Mesothelial cell of epicardium (in vitro differentiated cells): ENCODE measurements at regions not wholly inside any gene's neighbourhood (a gene's known extent, or its start where the extent isn't known, plus 50 kb on each side); places are given as distances from the start of the nearest gene placed in this dataset.

Experiments used
- DNase-seq, 2 experiments: peaks; one replicate each; pipeline ENCODE4 v3.0.0; 2021; ENCODE audit warnings: low spot score in 2 of 2; ENCODE audit not compliant: unreplicated experiment in 2 of 2
- H3K27ac Mint-ChIP-seq: 2 replicates; pipeline ENCODE4 v1.8.0; 2021; ENCODE audit warnings: mixed read lengths
- H3K27me3 Mint-ChIP-seq: 2 replicates; pipeline ENCODE4 v1.8.0; 2021; ENCODE audit warnings: low read depth, mixed read lengths
- H3K36me3 Mint-ChIP-seq: 2 replicates; pipeline ENCODE4 v1.8.0; 2021; ENCODE audit warnings: mixed read lengths
- H3K4me1 Mint-ChIP-seq: 2 replicates; pipeline ENCODE4 v1.8.0; 2021; ENCODE audit warnings: mixed read lengths
- H3K4me3 Mint-ChIP-seq: 2 replicates; pipeline ENCODE4 v1.8.0; 2021; ENCODE audit warnings: mild to moderate bottlenecking, moderate library complexity, mixed read lengths
- H3K9me3 Mint-ChIP-seq: 2 replicates; pipeline ENCODE4 v1.8.0; 2021; ENCODE audit warnings: mixed read lengths
- CTCF ChIP-seq: fragments of 200-600 bp; sonication (generic); IDR thresholded peaks from one replicate; pipeline ENCODE4 v1.5.0; 2021; ENCODE audit warnings: antibody characterized with exemption; ENCODE audit not compliant: unreplicated experiment

- no peak for TF ChIP-seq CTCF
- H3K36me3 Mint-ChIP-seq, result no peaks in the 10 kb centered on the region
- no peak overlapping the region for H3K27ac Mint-ChIP-seq
- no peak overlapping the region for H3K4me3 Mint-ChIP-seq
- no peaks in the 10 kb centered on the region for H3K27me3 Mint-ChIP-seq
- peaks cover 35% of the 10 kb centered on the region for H3K4me1 Mint-ChIP-seq
- DNase-seq, result no peak
- H3K9me3 Mint-ChIP-seq, result no peaks in the 10 kb centered on the region
Measured at GRCh38 chr2:236827997-236828396, 257.7 kb upstream of the COPS8 start.

- H3K36me3 Mint-ChIP-seq, result no peaks in the 10 kb centered on the region
- H3K27ac Mint-ChIP-seq, result no peak overlapping the region
- no peaks in the 10 kb centered on the region for H3K27me3 Mint-ChIP-seq
- peaks cover 27% of the 10 kb centered on the region for H3K4me1 Mint-ChIP-seq
- no peak for TF ChIP-seq CTCF
- no peak for DNase-seq
- no peak overlapping the region for H3K4me3 Mint-ChIP-seq
- no peaks in the 10 kb centered on the region for H3K9me3 Mint-ChIP-seq
Measured at GRCh38 chr2:236828820-236829219, 256.9 kb upstream of the COPS8 start.

- DNase-seq, result no peak
- peaks cover 11% of the 10 kb centered on the region for H3K4me1 Mint-ChIP-seq
- H3K27me3 Mint-ChIP-seq, result no peaks in the 10 kb centered on the region
- no peaks in the 10 kb centered on the region for H3K36me3 Mint-ChIP-seq
- no peak overlapping the region for H3K4me3 Mint-ChIP-seq
- no peak for TF ChIP-seq CTCF
- no peak overlapping the region for H3K27ac Mint-ChIP-seq
- peaks cover 6% of the 10 kb centered on the region for H3K9me3 Mint-ChIP-seq
Measured at GRCh38 chr2:236830926-236831325, 254.8 kb upstream of the COPS8 start.

- H3K4me3 Mint-ChIP-seq, result no peak overlapping the region
- H3K4me1 Mint-ChIP-seq, result peaks cover 6% of the 10 kb centered on the region
- no peak for TF ChIP-seq CTCF
- H3K27ac Mint-ChIP-seq, result no peak overlapping the region
- H3K9me3 Mint-ChIP-seq, result peaks cover 12% of the 10 kb centered on the region
- H3K27me3 Mint-ChIP-seq, result no peaks in the 10 kb centered on the region
- H3K36me3 Mint-ChIP-seq, result no peaks in the 10 kb centered on the region
- no peak for DNase-seq
Measured at GRCh38 chr2:236831698-236832097, 254.0 kb upstream of the COPS8 start.

GRCh38 chr2:236833501-236834073 is 252.1 kb upstream of the COPS8 start:
- Mint-ChIP-seq H3K27me3 (no peaks in the 10 kb centered on the region), H3K36me3 (no peaks in the 10 kb centered on the region), H3K4me1 (no peaks in the 10 kb centered on the region), H3K9me3 (peaks cover 15% of the 10 kb centered on the region), H3K4me3 (no peak overlapping the region), H3K27ac (no peak overlapping the region)
- no peak for DNase-seq
- TF ChIP-seq CTCF, result no peak

GRCh38 chr2:236834284-236834683 is 251.4 kb upstream of the COPS8 start:
- H3K27ac Mint-ChIP-seq, result no peak overlapping the region
- peaks cover 15% of the 10 kb centered on the region for H3K9me3 Mint-ChIP-seq
- DNase-seq, result no peak
- H3K36me3 Mint-ChIP-seq, result no peaks in the 10 kb centered on the region
- H3K4me3 Mint-ChIP-seq, result no peak overlapping the region
- H3K27me3 Mint-ChIP-seq, result no peaks in the 10 kb centered on the region
- TF ChIP-seq CTCF, result no peak
- H3K4me1 Mint-ChIP-seq, result no peaks in the 10 kb centered on the region
